K562 (cell line): ENCODE measurements at regions not wholly inside any gene's neighbourhood (a gene's known extent, or its start where the extent isn't known, plus 50 kb on each side); places are given as distances from the start of the nearest gene placed in this dataset.

Experiments
- ATAC-seq: fragments of 200-7000 bp; cut with Tn5 transposase; 3 replicates; pipeline ENCODE4 v1.9.1; 2020; ENCODE audit warnings: moderate library complexity
- BruUV-seq: library from RNA; stranded (reverse); fragments of 400-500 nt; replicated peaks from 2 replicates; lab custom pipeline; 2021; lab: Mats Ljungman, UMichigan
- CTCF ChIA-PET: fragments of 300-600 bp; formaldehyde crosslinking; extraction: SDS; loops from one replicate; lab custom pipeline; 2021; ENCODE audit warnings: low intra/inter-chr PET ratio; lab: Yijun Ruan, JAX
- POLR2A ChIA-PET: fragments of 300-600, 350-650 bp; sonication (Branson Sonifier 250); formaldehyde crosslinking; extraction: SDS; loops from one replicate; lab custom pipeline; 2021; ENCODE audit warnings: antibody characterized with exemption, inconsistent platforms; lab: Yijun Ruan, JAX
- DNase-seq, 4 experiments: peaks; one replicate each; pipeline versions ENCODE4 v3.0.0 to v3.0.0-alpha.2; 2011 to 2018; ENCODE audit warnings: low spot score in 3 of 4, mixed read lengths in 3 of 4; ENCODE audit errors: extremely low read depth in 1 of 4
- FAIRE-seq: peaks from 2 replicates; lab custom pipeline; 2011; peaks lifted over from hg19 to GRCh38; lab: Jason Lieb, UNC
- H2AFZ ChIP-seq: 2 replicates; pipeline ENCODE4 v1.6.0; 2011; ENCODE audit warnings: low read depth, low read length, control low read depth, inconsistent platforms
- H3K27ac ChIP-seq: fragments of 200-600 bp; 3 replicates; pipeline ENCODE4 v1.8.0; 2011; ENCODE audit warnings: low read depth, mild to moderate bottlenecking, control low read depth, inconsistent platforms, low read length, moderate library complexity, mixed read lengths; ENCODE audit errors: extremely low read depth
- H3K27me3 ChIP-seq, 2 experiments: fragments of 300-600 bp in 1 of 2; 2 replicates in 1 of 2; 3 replicates in 1 of 2; pipeline versions ENCODE4 v1.6.0 to v1.8.0; 2011; ENCODE audit warnings: inconsistent platforms in 2 of 2, low read length in 2 of 2, mild to moderate bottlenecking in 1 of 2, mixed read lengths in 1 of 2, moderate library complexity in 1 of 2; ENCODE audit not compliant: control insufficient read depth in 2 of 2, insufficient read depth in 2 of 2
- H3K36me3 ChIP-seq: fragments of 300-600 bp; 3 replicates; pipeline ENCODE4 v1.8.0; 2011; ENCODE audit warnings: mild to moderate bottlenecking, low read length, inconsistent platforms; ENCODE audit not compliant: control insufficient read depth, insufficient read depth
- H3K4me1 ChIP-seq, 2 experiments: fragments of 200-600 bp in 1 of 2; replicated peaks in 1 of 2; 2 replicates in 1 of 2; 3 replicates in 1 of 2; pipeline versions ENCODE4 v1.5.1 to v1.8.0; 2011; ENCODE audit warnings: inconsistent platforms in 2 of 2, low read length in 2 of 2, mild to moderate bottlenecking in 1 of 2, mixed read lengths in 1 of 2, moderate library complexity in 1 of 2; ENCODE audit not compliant: control insufficient read depth in 2 of 2, insufficient read depth in 2 of 2
- H3K4me2 ChIP-seq: 2 replicates; pipeline ENCODE4 v1.6.1; 2011; ENCODE audit warnings: low read length, control low read depth, inconsistent platforms, mixed read lengths; ENCODE audit not compliant: insufficient read depth
- H3K4me3 ChIP-seq: fragments of 200-600 bp; sonication (generic), shearing (Covaris generic); 2 replicates; pipeline ENCODE4 v1.5.1; 2016; ENCODE audit warnings: control low read depth, inconsistent platforms
- H3K79me2 ChIP-seq: fragments of 200-600 bp; 3 replicates; pipeline ENCODE4 v1.8.0; 2011; ENCODE audit warnings: low read length, inconsistent platforms; ENCODE audit not compliant: control insufficient read depth, insufficient read depth
- H3K9ac ChIP-seq, 2 experiments: 2 replicates each; pipeline versions ENCODE4 v1.6.0 to v1.6.1; 2011; ENCODE audit warnings: low read depth in 2 of 2, low read length in 2 of 2, control low read depth in 1 of 2, inconsistent platforms in 1 of 2, mild to moderate bottlenecking in 1 of 2, mixed read lengths in 1 of 2; ENCODE audit not compliant: insufficient read depth in 1 of 2
- H3K9me1 ChIP-seq: one replicate; pipeline ENCODE4 v1.6.0; 2011; ENCODE audit warnings: inconsistent platforms, mild to moderate bottlenecking, low read length, moderate library complexity; ENCODE audit not compliant: control insufficient read depth, insufficient read depth
- H3K9me3 ChIP-seq: replicated peaks from 2 replicates; pipeline ENCODE4 v1.5.1; 2011; ENCODE audit warnings: low read depth, low read length, inconsistent platforms; ENCODE audit not compliant: control insufficient read depth, insufficient read depth
- H4K20me1 ChIP-seq: replicated peaks from 2 replicates; pipeline ENCODE4 v1.6.1; 2011; ENCODE audit warnings: low read length, inconsistent platforms, mixed read lengths; ENCODE audit not compliant: control insufficient read depth, insufficient read depth
- ASH1L ChIP-seq: fragments of 450-650 bp; IDR thresholded peaks from 2 replicates; pipeline ENCODE4 v1.6.1; 2018; ENCODE audit warnings: borderline replicate concordance, mild to moderate bottlenecking, low read depth; ENCODE audit not compliant: partially characterized antibody
- CEBPB ChIP-seq: fragments of 450-650 bp; IDR thresholded peaks from 2 replicates; pipeline ENCODE4 v1.6.1; 2016; ENCODE audit warnings: missing genetic modification characterization, missing compliant biosample characterization
- GATAD2A ChIP-seq: fragments of 450-650 bp; IDR thresholded peaks from 2 replicates; pipeline ENCODE4 v1.6.1; 2017
- GTF2E2 ChIP-seq: fragments of 200-800 bp; sonication (Bioruptor generic); IDR thresholded peaks from 2 replicates; pipeline ENCODE4 v1.6.1; 2016; ENCODE audit warnings: missing genetic modification characterization, missing compliant biosample characterization
- KDM4B ChIP-seq, 2 experiments: fragments of 450-650 bp in 1 of 2; sonication (generic) in 1 of 2; IDR thresholded peaks; 2 replicates each; pipeline ENCODE4 v1.6.1; 2016 to 2017; ENCODE audit warnings: borderline replicate concordance in 2 of 2, antibody characterized with exemption in 1 of 2, low read depth in 1 of 2, mild to moderate bottlenecking in 1 of 2
- MBD1 ChIP-seq: fragments of 250-450 bp; sonication (Bioruptor Pico); IDR thresholded peaks from 2 replicates; pipeline ENCODE4 v1.8.0; 2022; ENCODE audit warnings: inconsistent platforms
- THRA ChIP-seq: fragments of 450-650 bp; IDR thresholded peaks from 2 replicates; pipeline ENCODE4 v1.6.1; 2017; ENCODE audit warnings: mild to moderate bottlenecking, moderate library complexity
- ZNF232 ChIP-seq: sonication (generic); formaldehyde crosslinking; IDR thresholded peaks from 2 replicates; pipeline ENCODE4 v1.8.0; 2022; ENCODE audit warnings: mild to moderate bottlenecking, missing genetic modification reagents
- ZNF76 ChIP-seq: fragments of 250-450 bp; sonication (Bioruptor Pico); IDR thresholded peaks from 2 replicates; pipeline ENCODE4 v1.4.0; 2020; ENCODE audit warnings: mild to moderate bottlenecking, moderate library complexity, borderline replicate concordance
- ZNF79 ChIP-seq: fragments of 250-450 bp; sonication (Bioruptor Pico); IDR thresholded peaks from 2 replicates; pipeline ENCODE4 v1.4.0; 2020; ENCODE audit warnings: low read depth, mild to moderate bottlenecking, moderate library complexity
- in situ Hi-C: fragments of 300-500 bp; cut with MboI; formaldehyde crosslinking; loops from 4 replicates; pipeline ENCODE4 v1.15.0; 2018; ENCODE audit warnings: inconsistent platforms, mixed read lengths
- intact Hi-C: fragments of 100-400 bp; cut with micrococcal nuclease; formaldehyde crosslinking; loops from 2 replicates; pipeline ENCODE4 v1.14.2; 2022

- TF ChIP-seq CEBPB (no peak), THRA (no peak), ASH1L (no peak), ZNF232 (CRISPR knock-in tag) (no peak), ZNF76 (CRISPR knock-in tag) (no peak)
These were observed 86.8 kb downstream of the EDNRB start (continued) for GRCh38 chr13:77831866-77832265.

GRCh38 chr13:77829963-77830362 is 88.7 kb downstream of the EDNRB start:
- no peak overlapping the region for H2AFZ ChIP-seq
- ChIA-PET POLR2A (no interaction called here), CTCF (no interaction called here)
- TF ChIP-seq MBD1 (CRISPR knock-in tag) (no peak), GTF2E2 (tag) (no peak), KDM4B (IDR thresholded peaks at IDR 0.05; ENCODE audit: borderline replicate concordance in 2 of 2, low read depth in 1 of 2) (no peak), GATAD2A (no peak), ZNF79 (CRISPR knock-in tag) (no peak)
- no peak overlapping the region for H3K4me3 ChIP-seq
- H3K9me3 ChIP-seq: no peaks in the 10 kb centered on the region
- no peak for ATAC-seq
- H3K4me1 ChIP-seq: no peaks in the 10 kb centered on the region
- no peaks in the 10 kb centered on the region for H3K79me2 ChIP-seq
- intact Hi-C loops (no loop called here), in situ Hi-C loops (no loop called here)
- no peak for FAIRE-seq
- H3K27me3 ChIP-seq: no peaks in the 10 kb centered on the region
- no peak overlapping the region for H3K4me2 ChIP-seq
- H3K36me3 ChIP-seq: no peaks in the 10 kb centered on the region
- DNase-seq: no peak
- BruUV-seq: no TSS peak
- no peaks in the 10 kb centered on the region for H4K20me1 ChIP-seq
- no peak overlapping the region for H3K9ac ChIP-seq
- no peak overlapping the region for H3K27ac ChIP-seq
- H3K9me1 ChIP-seq: no peaks in the 10 kb centered on the region
